B cell (primary cell): ENCODE measurements at regions not wholly inside any gene's neighbourhood (a gene's known extent, or its start where the extent isn't known, plus 50 kb on each side); places are given as distances from the start of the nearest gene placed in this dataset.

Experiments
- EZH2 ChIP-seq: IDR thresholded peaks from 2 replicates; pipeline ENCODE4 v1.6.1; 2012; ENCODE audit warnings: borderline replicate concordance, low read depth, mild to moderate bottlenecking, moderate library complexity, low read length; ENCODE audit not compliant: insufficient read depth, poor library complexity, severe bottlenecking
- TF ChIP-seq, protein P1 (sequence below): fragments of 200-600 bp; IDR thresholded peaks from one replicate; pipeline ENCODE4 v1.8.0; 2022; ENCODE audit warnings: antibody characterized with exemption, mild to moderate bottlenecking

DNA sequence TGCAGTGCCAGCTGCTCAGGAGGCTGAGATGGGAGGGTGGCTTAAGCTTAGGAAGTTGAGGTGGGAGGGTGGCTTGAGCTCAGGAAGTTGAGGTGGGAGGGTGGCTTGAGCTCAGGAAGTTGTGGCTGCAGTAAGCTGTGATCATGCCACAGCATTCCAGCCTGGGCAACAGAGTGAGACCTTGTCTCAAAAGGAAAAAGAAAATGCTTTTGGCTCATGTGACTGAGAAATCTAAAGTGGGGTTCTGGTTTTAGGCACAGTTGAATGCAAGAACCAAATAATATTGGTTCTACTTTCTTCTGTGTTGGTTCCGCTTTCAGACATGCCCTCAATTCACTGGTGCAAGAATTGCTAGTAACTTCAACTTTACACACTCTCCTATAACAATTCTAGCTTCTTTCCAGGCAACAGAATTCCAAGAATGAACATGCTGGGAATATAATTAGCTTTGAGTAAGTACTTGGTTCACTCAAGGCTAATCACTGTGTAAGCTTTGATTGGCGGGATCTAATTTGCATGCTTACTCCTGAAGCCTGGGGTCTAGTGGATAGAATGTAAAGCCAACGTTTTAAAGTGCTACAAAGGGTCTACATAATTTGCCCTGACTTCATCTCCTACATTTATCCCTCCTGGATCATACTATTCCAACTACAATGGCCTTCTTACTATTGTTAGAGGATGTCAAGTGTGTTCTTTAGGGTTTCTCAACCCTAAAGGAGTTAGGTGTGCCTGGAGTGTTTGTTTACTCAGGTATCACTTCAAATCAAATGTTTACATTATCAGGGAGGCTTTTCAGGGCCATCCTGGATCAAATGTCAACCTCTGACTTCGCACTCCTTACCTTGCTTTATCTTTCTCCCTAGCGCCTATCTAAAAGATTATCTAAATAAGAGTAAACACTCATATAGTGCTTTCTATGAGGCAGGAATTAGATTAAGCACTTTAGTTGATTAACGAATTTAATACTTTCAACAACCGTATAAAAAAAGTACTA, 115.1 kb downstream of the SLC16A1 start:
- TF ChIP-seq, protein P1, sequence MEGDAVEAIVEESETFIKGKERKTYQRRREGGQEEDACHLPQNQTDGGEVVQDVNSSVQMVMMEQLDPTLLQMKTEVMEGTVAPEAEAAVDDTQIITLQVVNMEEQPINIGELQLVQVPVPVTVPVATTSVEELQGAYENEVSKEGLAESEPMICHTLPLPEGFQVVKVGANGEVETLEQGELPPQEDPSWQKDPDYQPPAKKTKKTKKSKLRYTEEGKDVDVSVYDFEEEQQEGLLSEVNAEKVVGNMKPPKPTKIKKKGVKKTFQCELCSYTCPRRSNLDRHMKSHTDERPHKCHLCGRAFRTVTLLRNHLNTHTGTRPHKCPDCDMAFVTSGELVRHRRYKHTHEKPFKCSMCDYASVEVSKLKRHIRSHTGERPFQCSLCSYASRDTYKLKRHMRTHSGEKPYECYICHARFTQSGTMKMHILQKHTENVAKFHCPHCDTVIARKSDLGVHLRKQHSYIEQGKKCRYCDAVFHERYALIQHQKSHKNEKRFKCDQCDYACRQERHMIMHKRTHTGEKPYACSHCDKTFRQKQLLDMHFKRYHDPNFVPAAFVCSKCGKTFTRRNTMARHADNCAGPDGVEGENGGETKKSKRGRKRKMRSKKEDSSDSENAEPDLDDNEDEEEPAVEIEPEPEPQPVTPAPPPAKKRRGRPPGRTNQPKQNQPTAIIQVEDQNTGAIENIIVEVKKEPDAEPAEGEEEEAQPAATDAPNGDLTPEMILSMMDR = no peak
- no peak for TF ChIP-seq EZH2
